SK-N-SH treated with all-trans-retinoic acid at 6 μM for 48 hours (cell line): ENCODE measurements at regions not wholly inside any gene's neighbourhood (a gene's known extent, or its start where the extent isn't known, plus 50 kb on each side); places are given as distances from the start of the nearest gene placed in this dataset.

Source experiments
- PPARA ChIP-seq: fragments of 250-450 bp; sonication (Bioruptor Pico); IDR thresholded peaks from 2 replicates; pipeline ENCODE4 v1.5.0; 2020; ENCODE audit warnings: mild to moderate bottlenecking, borderline replicate concordance
- TOX ChIP-seq: fragments of 250-450 bp; sonication (Bioruptor Pico); IDR thresholded peaks from 2 replicates; pipeline ENCODE4 v1.8.0; 2021; ENCODE audit warnings: mild to moderate bottlenecking, moderate library complexity, borderline replicate concordance
- ZC3H10 ChIP-seq: fragments of 250-450 bp; sonication (Bioruptor Pico); IDR thresholded peaks from 2 replicates; pipeline ENCODE4 v1.5.1; 2021; ENCODE audit warnings: mild to moderate bottlenecking, moderate library complexity
- ZFP3 ChIP-seq: fragments of 250-450 bp; sonication (Bioruptor Pico); IDR thresholded peaks from 2 replicates; pipeline ENCODE4 v1.5.0; 2020; ENCODE audit warnings: mild to moderate bottlenecking, moderate library complexity
- ZFP30 ChIP-seq: fragments of 450-650 bp; formaldehyde crosslinking; IDR thresholded peaks from 2 replicates; pipeline ENCODE4 v1.5.0; 2022; ENCODE audit warnings: mild to moderate bottlenecking, moderate library complexity
- ZNF565 ChIP-seq: fragments of 450-650 bp; formaldehyde crosslinking; conservative IDR thresholded peaks from 2 replicates; pipeline ENCODE4 v1.5.0; 2020; ENCODE audit warnings: low read depth, mild to moderate bottlenecking, moderate library complexity
- ZNF70 ChIP-seq: fragments of 450-650 bp; formaldehyde crosslinking; IDR thresholded peaks from 2 replicates; pipeline ENCODE4 v1.5.0; 2020; ENCODE audit warnings: mild to moderate bottlenecking, moderate library complexity
- TF ChIP-seq, protein P1 (sequence below): fragments of 250-450 bp; sonication (Bioruptor Pico); IDR thresholded peaks from 2 replicates; pipeline ENCODE4 v1.8.0; 2020; ENCODE audit warnings: mild to moderate bottlenecking, moderate library complexity, borderline replicate concordance
- TF ChIP-seq, protein P2 (sequence below): fragments of 250-450 bp; sonication (Bioruptor Pico); IDR thresholded peaks from 2 replicates; pipeline ENCODE4 v1.5.1; 2020; ENCODE audit warnings: low read depth, mild to moderate bottlenecking, moderate library complexity

DNA sequence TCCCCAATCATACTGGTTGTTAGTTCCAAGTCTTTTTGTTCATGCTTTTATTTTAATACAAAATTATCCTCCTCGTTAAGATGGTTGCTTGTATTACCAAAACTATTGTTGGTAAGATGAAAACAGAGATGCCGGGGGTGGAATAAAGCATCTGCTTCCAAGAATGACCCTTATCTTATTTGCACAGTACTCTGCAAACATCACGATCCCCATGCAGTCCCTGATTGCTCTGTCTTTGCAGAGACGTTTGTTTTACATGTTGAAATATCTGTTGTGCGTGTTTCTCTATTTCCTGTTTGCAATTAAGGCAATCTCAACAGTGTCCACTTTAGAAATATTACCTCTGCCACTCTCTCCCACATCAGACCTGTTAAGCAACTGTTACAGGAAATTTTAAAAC is 141.3 kb upstream of the NCAM2 start:
- TF ChIP-seq, protein P1, sequence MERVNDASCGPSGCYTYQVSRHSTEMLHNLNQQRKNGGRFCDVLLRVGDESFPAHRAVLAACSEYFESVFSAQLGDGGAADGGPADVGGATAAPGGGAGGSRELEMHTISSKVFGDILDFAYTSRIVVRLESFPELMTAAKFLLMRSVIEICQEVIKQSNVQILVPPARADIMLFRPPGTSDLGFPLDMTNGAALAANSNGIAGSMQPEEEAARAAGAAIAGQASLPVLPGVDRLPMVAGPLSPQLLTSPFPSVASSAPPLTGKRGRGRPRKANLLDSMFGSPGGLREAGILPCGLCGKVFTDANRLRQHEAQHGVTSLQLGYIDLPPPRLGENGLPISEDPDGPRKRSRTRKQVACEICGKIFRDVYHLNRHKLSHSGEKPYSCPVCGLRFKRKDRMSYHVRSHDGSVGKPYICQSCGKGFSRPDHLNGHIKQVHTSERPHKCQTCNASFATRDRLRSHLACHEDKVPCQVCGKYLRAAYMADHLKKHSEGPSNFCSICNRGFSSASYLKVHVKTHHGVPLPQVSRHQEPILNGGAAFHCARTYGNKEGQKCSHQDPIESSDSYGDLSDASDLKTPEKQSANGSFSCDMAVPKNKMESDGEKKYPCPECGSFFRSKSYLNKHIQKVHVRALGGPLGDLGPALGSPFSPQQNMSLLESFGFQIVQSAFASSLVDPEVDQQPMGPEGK (CRISPR knock-in tag), result no peak
- no peak for TF ChIP-seq ZFP3
- no peak for TF ChIP-seq ZFP30 (CRISPR knock-in tag)
- TF ChIP-seq TOX (CRISPR knock-in tag), result no peak
- TF ChIP-seq ZNF70 (CRISPR knock-in tag), result no peak
- TF ChIP-seq ZNF565, result no peak
- TF ChIP-seq PPARA, result no peak
- TF ChIP-seq, protein P2, sequence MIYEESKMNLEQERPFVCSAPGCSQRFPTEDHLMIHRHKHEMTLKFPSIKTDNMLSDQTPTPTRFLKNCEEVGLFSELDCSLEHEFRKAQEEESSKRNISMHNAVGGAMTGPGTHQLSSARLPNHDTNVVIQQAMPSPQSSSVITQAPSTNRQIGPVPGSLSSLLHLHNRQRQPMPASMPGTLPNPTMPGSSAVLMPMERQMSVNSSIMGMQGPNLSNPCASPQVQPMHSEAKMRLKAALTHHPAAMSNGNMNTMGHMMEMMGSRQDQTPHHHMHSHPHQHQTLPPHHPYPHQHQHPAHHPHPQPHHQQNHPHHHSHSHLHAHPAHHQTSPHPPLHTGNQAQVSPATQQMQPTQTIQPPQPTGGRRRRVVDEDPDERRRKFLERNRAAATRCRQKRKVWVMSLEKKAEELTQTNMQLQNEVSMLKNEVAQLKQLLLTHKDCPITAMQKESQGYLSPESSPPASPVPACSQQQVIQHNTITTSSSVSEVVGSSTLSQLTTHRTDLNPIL (CRISPR knock-in tag), result no peak
- TF ChIP-seq ZC3H10 (CRISPR knock-in tag), result no peak
